Esophagus squamous epithelium (tissue), 5 donors: ENCODE measurements at regions not wholly inside any gene's neighbourhood (a gene's known extent, or its start where the extent isn't known, plus 50 kb on each side); places are given as distances from the start of the nearest gene placed in this dataset.

Experiments used
- DNase-seq: peaks from one replicate; lab custom pipeline; 2025; lab: John Stamatoyannopoulos, UW
- H3K27ac ChIP-seq, 4 donors: fragments of 200-600 bp; sonication (generic); one replicate each; pipeline ENCODE4 v1.5.1; 2016 to 2019; ENCODE audit warnings: mild to moderate bottlenecking in 1 of 4
- H3K27me3 ChIP-seq, 4 donors: fragments of 200-600 bp; sonication (generic); 1 replicate in 3 of 4; 2 replicates in 1 of 4; pipeline versions ENCODE4 v1.5.1 to v1.6.0; 2017 to 2021; ENCODE audit warnings: antibody characterized with exemption in 1 of 4
- H3K36me3 ChIP-seq, 3 donors: fragments of 200-600 bp; sonication (generic); one replicate each; pipeline ENCODE4 v1.5.1; 2016 to 2019
- H3K4me1 ChIP-seq, 3 donors: fragments of 200-600 bp; sonication (generic); one replicate each; pipeline ENCODE4 v1.5.1; 2017 to 2019
- H3K4me3 ChIP-seq, 4 donors: fragments of 200-600 bp; sonication (generic); 1 replicate in 3 of 4; 2 replicates in 1 of 4; pipeline ENCODE4 v1.5.1; 2016 to 2019; ENCODE audit warnings: mild to moderate bottlenecking in 2 of 4, moderate library complexity in 1 of 4
- H3K9me3 ChIP-seq, 3 donors: fragments of 200-600 bp; sonication (generic); one replicate each; pipeline ENCODE4 v1.5.1; 2016 to 2019
- POLR2A ChIP-seq, 4 donors: fragments of 450-650 bp; IDR thresholded peaks; one replicate each; pipeline ENCODE4 v1.6.1; 2017; ENCODE audit warnings: antibody characterized with exemption in 4 of 4, mild to moderate bottlenecking in 4 of 4, moderate library complexity in 3 of 4
- WGBS, 2 donors: methylation state at CpG; one replicate each; pipeline ENCODE4 v1.1.5; 2018; 5-methylcytosine and 5-hydroxymethylcytosine counted together
- intact Hi-C: fragments of 100-400 bp; cut with DNase I; formaldehyde crosslinking; loops from one replicate; pipeline ENCODE4 v1.15.0; 2022
- TF ChIP-seq, protein P1 (sequence below), 6 experiments: fragments of 450-650 bp in 4 of 6; fragments of 200-600 bp in 2 of 6; sonication (generic) in 2 of 6; IDR thresholded peaks; one replicate each; pipeline ENCODE4 v1.5.1; 2016 to 2019; ENCODE audit warnings: antibody characterized with exemption in 6 of 6, mild to moderate bottlenecking in 4 of 6, moderate library complexity in 4 of 6
- donor health status: DM: yes; HTN: yes; CAD: no.

DNA sequence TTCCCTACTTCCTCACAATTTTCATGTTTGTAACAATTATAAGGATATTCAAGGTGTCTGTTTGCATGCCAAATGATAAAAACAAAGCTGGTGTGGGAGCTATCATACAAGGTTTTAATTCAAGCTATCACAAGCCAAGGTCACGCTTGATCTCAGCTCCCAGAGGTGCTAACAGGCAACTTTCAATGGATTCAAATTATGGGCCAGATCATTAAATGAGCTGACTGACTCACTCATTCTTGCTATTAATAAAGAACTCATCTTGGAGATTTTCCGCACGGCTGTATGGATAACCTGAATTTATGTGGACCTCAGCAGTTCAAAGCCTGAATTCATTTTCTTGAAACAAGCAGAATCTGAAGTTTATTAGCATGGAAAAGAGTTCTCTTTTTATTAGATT, 267.3 kb upstream of the CDH6 start:
- no peak for TF ChIP-seq POLR2A (IDR thresholded peaks at IDR 0.05)
- TF ChIP-seq, protein P1, sequence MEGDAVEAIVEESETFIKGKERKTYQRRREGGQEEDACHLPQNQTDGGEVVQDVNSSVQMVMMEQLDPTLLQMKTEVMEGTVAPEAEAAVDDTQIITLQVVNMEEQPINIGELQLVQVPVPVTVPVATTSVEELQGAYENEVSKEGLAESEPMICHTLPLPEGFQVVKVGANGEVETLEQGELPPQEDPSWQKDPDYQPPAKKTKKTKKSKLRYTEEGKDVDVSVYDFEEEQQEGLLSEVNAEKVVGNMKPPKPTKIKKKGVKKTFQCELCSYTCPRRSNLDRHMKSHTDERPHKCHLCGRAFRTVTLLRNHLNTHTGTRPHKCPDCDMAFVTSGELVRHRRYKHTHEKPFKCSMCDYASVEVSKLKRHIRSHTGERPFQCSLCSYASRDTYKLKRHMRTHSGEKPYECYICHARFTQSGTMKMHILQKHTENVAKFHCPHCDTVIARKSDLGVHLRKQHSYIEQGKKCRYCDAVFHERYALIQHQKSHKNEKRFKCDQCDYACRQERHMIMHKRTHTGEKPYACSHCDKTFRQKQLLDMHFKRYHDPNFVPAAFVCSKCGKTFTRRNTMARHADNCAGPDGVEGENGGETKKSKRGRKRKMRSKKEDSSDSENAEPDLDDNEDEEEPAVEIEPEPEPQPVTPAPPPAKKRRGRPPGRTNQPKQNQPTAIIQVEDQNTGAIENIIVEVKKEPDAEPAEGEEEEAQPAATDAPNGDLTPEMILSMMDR (IDR thresholded peaks at IDR 0.05), result no peak
- 47 to 56% methylated on average over 3 of the region's 3 CpGs for WGBS, 2 donors

GRCh38 chr5:30921388-30921787, 272.1 kb upstream of the CDH6 start:
- intact Hi-C loops, result no loop called here
- H3K4me1 ChIP-seq, result no peaks in the 10 kb centered on the region
- WGBS, 2 donors, result 77 to 89% methylated on average over 5 of the region's 5 CpGs
- no peak overlapping the region for H3K4me3 ChIP-seq
- no peaks in the 10 kb centered on the region for H3K36me3 ChIP-seq
- TF ChIP-seq, protein P1 (IDR thresholded peaks at IDR 0.05), result no peak
- TF ChIP-seq POLR2A (IDR thresholded peaks at IDR 0.05), result no peak
- no peak for DNase-seq
- no peaks in the 10 kb centered on the region for H3K9me3 ChIP-seq
- no peak overlapping the region for H3K27ac ChIP-seq
- H3K27me3 ChIP-seq, result no peaks in the 10 kb centered on the region

More for the DNA sequence above, 267.3 kb upstream of the CDH6 start:
- Histone ChIP-seq H3K9me3 (no peaks in the 10 kb centered on the region), H3K27me3 (no peaks in the 10 kb centered on the region), H3K36me3 (no peaks in the 10 kb centered on the region), H3K27ac (no peak overlapping the region), H3K4me3 (no peak overlapping the region), H3K4me1 (no peaks in the 10 kb centered on the region)
- no peak for DNase-seq
- intact Hi-C loops, result no loop called here

GRCh38 chr5:30918171-30918570, 275.3 kb upstream of the CDH6 start:
- TF ChIP-seq POLR2A (IDR thresholded peaks at IDR 0.05), result no peak
- TF ChIP-seq, protein P1 (IDR thresholded peaks at IDR 0.05), result no peak
- Histone ChIP-seq H3K4me1 (no peaks in the 10 kb centered on the region), H3K36me3 (no peaks in the 10 kb centered on the region), H3K4me3 (no peak overlapping the region), H3K27me3 (no peaks in the 10 kb centered on the region), H3K9me3 (no peaks in the 10 kb centered on the region), H3K27ac (no peak overlapping the region)
- intact Hi-C loops, result no loop called here
- DNase-seq, result no peak
- 69 to 71% methylated on average over 4 to 5 of the region's 5 CpGs for WGBS, 2 donors

DNA sequence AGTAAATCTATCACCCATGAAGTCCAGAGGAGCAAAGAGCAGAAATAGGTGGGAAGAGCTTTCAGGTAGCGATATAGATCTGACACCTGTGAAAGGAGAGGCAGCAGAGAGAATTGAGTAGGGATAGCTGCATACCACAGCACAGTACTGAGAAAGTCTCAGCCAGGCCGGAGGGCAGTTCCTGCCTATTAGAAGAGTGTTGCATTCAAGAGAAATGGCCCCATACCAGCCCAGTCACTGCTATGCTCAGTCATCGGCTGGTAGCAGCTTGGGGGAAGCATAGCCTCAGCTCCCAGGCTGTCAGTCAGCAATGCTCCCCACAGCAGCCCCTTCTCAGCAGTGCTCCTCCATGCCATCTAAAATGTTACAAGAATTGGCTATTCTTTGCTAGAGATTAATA, 285.1 kb upstream of the CDH6 start:
- Histone ChIP-seq H3K9me3 (peaks cover 0 to 3% (median 0%) of the 10 kb centered on the region in 3 donors), H3K27me3 (no peaks in the 10 kb centered on the region), H3K36me3 (no peaks in the 10 kb centered on the region), H3K4me3 (no peak overlapping the region), H3K27ac (no peak overlapping the region), H3K4me1 (no peaks in the 10 kb centered on the region)
- no peak for DNase-seq
- intact Hi-C loops, result no loop called here
- WGBS, 2 donors, result 60 to 73% methylated on average over 3 of the region's 3 CpGs
- TF ChIP-seq POLR2A (IDR thresholded peaks at IDR 0.05), result no peak

DNA sequence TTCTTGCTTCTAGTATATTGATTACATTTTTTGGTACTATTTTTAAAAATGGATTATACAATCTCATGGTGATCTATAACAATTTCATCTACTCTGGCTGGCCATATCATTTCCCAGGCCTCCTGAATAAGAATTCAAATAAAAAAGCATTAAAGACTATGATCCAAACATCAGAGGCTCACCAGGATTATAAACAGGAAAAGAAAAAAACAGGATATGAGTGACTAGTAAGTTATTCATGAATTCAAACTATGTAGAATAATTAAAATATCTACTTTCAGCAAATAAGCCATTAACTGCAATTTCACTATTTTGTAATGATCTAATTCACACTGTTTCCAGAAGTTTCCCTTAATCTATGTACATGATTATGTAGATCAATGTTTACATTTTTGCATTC, 293.1 kb upstream of the CDH6 start:
- H3K27me3 ChIP-seq, result no peaks in the 10 kb centered on the region
- H3K4me3 ChIP-seq, result no peak overlapping the region
- H3K36me3 ChIP-seq, result no peaks in the 10 kb centered on the region
- no peak overlapping the region for H3K27ac ChIP-seq
- H3K9me3 ChIP-seq, result no peaks in the 10 kb centered on the region
- intact Hi-C loops, result no loop called here
- no peak for DNase-seq
- H3K4me1 ChIP-seq, result no peaks in the 10 kb centered on the region
- no peak for TF ChIP-seq POLR2A (IDR thresholded peaks at IDR 0.05)
- TF ChIP-seq, protein P1 (IDR thresholded peaks at IDR 0.05), result no peak

GRCh38 chr5:30894811-30895210, 298.7 kb upstream of the CDH6 start:
- Histone ChIP-seq H3K27me3 (no peaks in the 10 kb centered on the region), H3K4me1 (no peaks in the 10 kb centered on the region), H3K4me3 (no peak overlapping the region), H3K27ac (no peak overlapping the region), H3K36me3 (no peaks in the 10 kb centered on the region), H3K9me3 (no peaks in the 10 kb centered on the region)
- DNase-seq, result no peak
- intact Hi-C loops, result no loop called here
- 60 to 71% methylated on average over 2 of the region's 2 CpGs for WGBS, 2 donors
- TF ChIP-seq, protein P1 (IDR thresholded peaks at IDR 0.05), result no peak
- TF ChIP-seq POLR2A (IDR thresholded peaks at IDR 0.05), result no peak
